A673 (cell line): ENCODE measurements at regions not wholly inside any gene's neighbourhood (a gene's known extent, or its start where the extent isn't known, plus 50 kb on each side); places are given as distances from the start of the nearest gene placed in this dataset.

Experiments
- BruUV-seq: library from RNA; stranded (reverse); fragments of 400-500 nt; replicated peaks from 2 replicates; lab custom pipeline; 2021; lab: Mats Ljungman, UMichigan
- CTCF ChIA-PET: fragments of 300-600 bp; sonication (Branson Sonifier 250); formaldehyde crosslinking; loops from one replicate; lab custom pipeline; 2022; ENCODE audit warnings: antibody characterized with exemption; lab: Charles Lee
- POLR2A ChIA-PET: fragments of 300-600 bp; sonication (Branson Sonifier 250); formaldehyde crosslinking; loops from one replicate; lab custom pipeline; 2022; ENCODE audit warnings: antibody characterized with exemption; ENCODE audit not compliant: low non-redundant PET; lab: Charles Lee
- DNase-seq: peaks from one replicate; pipeline ENCODE4 v3.0.0-alpha.2; 2015; ENCODE audit warnings: low spot score
- H3K27ac ChIP-seq: fragments of 200-600 bp; sonication (generic); 2 replicates; pipeline ENCODE4 v1.5.1; 2016; ENCODE audit warnings: mixed run types, low read depth, mild to moderate bottlenecking, mixed read lengths, antibody characterized with exemption, low read length; ENCODE audit not compliant: poor library complexity, severe bottlenecking
- H3K27me3 ChIP-seq: fragments of 200-600 bp; sonication (generic); replicated peaks from 2 replicates; pipeline ENCODE4 v1.6.1; 2017; ENCODE audit warnings: mixed run types, low read depth, mild to moderate bottlenecking, mixed read lengths, antibody characterized with exemption, low read length; ENCODE audit not compliant: insufficient read depth, poor library complexity
- H3K36me3 ChIP-seq: fragments of 200-600 bp; sonication (generic); 2 replicates; pipeline ENCODE4 v1.6.1; 2016; ENCODE audit warnings: mixed run types, mild to moderate bottlenecking, mixed read lengths, antibody characterized with exemption, low read length; ENCODE audit not compliant: insufficient read depth, poor library complexity, severe bottlenecking
- H3K4me1 ChIP-seq: fragments of 200-600 bp; sonication (generic); 2 replicates; pipeline ENCODE4 v1.6.1; 2017; ENCODE audit warnings: mixed run types, mild to moderate bottlenecking, mixed read lengths, antibody characterized with exemption, low read length; ENCODE audit not compliant: insufficient read depth, poor library complexity, severe bottlenecking
- H3K4me3 ChIP-seq: fragments of 200-600 bp; sonication (generic); 2 replicates; pipeline ENCODE4 v1.5.1; 2016; ENCODE audit warnings: low read depth, mixed run types, mild to moderate bottlenecking, mixed read lengths, low read length; ENCODE audit not compliant: poor library complexity, severe bottlenecking
- H3K9me3 ChIP-seq: fragments of 200-600 bp; sonication (generic); 2 replicates; pipeline ENCODE4 v1.6.1; 2016; ENCODE audit warnings: mixed run types, low read depth, mild to moderate bottlenecking, mixed read lengths, antibody characterized with exemption, low read length; ENCODE audit not compliant: poor library complexity, severe bottlenecking
- EZH2 ChIP-seq: fragments of 200-600 bp; sonication (generic); IDR thresholded peaks from 2 replicates; pipeline ENCODE4 v1.6.1; 2017; ENCODE audit warnings: borderline replicate concordance, low read depth, mild to moderate bottlenecking, mixed read lengths, antibody characterized with exemption, low read length; ENCODE audit not compliant: poor library complexity, severe bottlenecking
- intact Hi-C: fragments of 100-400 bp; cut with micrococcal nuclease; formaldehyde crosslinking; loops from one replicate; pipeline ENCODE4 v1.10.0; 2022; ENCODE audit not compliant: unreplicated experiment
- TF ChIP-seq, protein P1 (sequence below): fragments of 300-800, 200-600 bp; sonication (generic); conservative IDR thresholded peaks from 2 replicates; pipeline ENCODE4 v1.5.1; 2017; ENCODE audit warnings: low read depth, mild to moderate bottlenecking, antibody characterized with exemption, low read length, moderate library complexity, mixed read lengths

GRCh38 chr4:45363931-45364330 is 637.6 kb upstream of the GNPDA2 start:
- no peak for DNase-seq
- no peak overlapping the region for H3K27ac ChIP-seq
- CTCF ChIA-PET = no interaction called here
- H3K4me3 ChIP-seq = no peak overlapping the region
- intact Hi-C loops = no loop called here
- POLR2A ChIA-PET = no interaction called here
- H3K4me1 ChIP-seq = no peaks in the 10 kb centered on the region
- no peaks in the 10 kb centered on the region for H3K9me3 ChIP-seq
- no peaks in the 10 kb centered on the region for H3K36me3 ChIP-seq
- TF ChIP-seq, protein P1, sequence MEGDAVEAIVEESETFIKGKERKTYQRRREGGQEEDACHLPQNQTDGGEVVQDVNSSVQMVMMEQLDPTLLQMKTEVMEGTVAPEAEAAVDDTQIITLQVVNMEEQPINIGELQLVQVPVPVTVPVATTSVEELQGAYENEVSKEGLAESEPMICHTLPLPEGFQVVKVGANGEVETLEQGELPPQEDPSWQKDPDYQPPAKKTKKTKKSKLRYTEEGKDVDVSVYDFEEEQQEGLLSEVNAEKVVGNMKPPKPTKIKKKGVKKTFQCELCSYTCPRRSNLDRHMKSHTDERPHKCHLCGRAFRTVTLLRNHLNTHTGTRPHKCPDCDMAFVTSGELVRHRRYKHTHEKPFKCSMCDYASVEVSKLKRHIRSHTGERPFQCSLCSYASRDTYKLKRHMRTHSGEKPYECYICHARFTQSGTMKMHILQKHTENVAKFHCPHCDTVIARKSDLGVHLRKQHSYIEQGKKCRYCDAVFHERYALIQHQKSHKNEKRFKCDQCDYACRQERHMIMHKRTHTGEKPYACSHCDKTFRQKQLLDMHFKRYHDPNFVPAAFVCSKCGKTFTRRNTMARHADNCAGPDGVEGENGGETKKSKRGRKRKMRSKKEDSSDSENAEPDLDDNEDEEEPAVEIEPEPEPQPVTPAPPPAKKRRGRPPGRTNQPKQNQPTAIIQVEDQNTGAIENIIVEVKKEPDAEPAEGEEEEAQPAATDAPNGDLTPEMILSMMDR = no peak
- TF ChIP-seq EZH2 = no peak
- H3K27me3 ChIP-seq = no peaks in the 10 kb centered on the region
- BruUV-seq = no TSS peak

DNA sequence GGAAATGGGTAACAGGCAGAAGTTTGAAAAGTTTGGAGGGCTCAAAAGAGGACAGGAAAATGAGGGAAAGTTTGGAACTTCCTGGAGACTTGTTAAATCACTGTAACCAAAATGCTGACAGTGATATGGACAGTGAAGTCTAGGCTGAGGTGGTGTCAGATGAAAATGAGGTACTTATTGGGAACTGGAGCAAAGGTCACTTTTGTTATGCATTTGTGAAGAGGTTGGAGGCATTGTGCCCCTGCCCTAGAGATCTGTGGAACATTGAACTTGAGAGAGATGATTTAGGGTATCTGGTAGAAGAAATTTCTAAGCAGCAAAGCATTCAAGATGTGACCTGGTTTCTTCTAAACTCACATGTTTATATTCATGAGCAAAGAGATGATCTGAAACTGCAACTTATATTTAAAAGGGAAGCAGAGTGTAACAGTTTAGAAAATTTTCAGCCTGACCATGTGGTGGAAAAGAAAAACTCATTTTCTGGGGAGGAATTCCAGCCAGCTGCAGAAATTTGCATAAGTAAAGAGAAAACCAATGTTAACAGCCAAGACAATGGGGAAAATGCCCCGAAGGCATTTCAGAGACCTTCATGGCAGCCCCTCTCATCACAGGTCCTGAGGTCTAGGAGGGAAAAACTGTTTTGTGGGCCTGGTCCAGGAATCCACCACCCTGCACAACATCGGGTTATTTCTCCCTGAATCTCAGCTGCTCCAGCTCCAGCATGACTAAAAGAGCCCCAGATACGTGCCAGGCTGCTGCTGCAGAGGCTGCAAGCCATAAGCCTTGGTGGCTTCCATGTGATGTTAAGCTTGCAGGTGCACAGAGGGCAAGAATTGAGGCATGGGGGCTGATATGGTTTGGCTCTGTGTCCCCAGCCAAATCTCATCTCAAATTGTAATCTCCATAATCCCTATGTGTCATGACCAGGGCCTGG is 632.5 kb upstream of the GNPDA2 start:
- Histone ChIP-seq H3K27ac (no peak overlapping the region), H3K4me3 (no peak overlapping the region), H3K27me3 (no peaks in the 10 kb centered on the region), H3K9me3 (no peaks in the 10 kb centered on the region), H3K4me1 (no peaks in the 10 kb centered on the region), H3K36me3 (no peaks in the 10 kb centered on the region)
- intact Hi-C loops = no loop called here
- POLR2A ChIA-PET = no interaction called here
- CTCF ChIA-PET = no interaction called here
- BruUV-seq = no TSS peak
- TF ChIP-seq EZH2 = no peak
- TF ChIP-seq, protein P1 = no peak
- no peak for DNase-seq

DNA sequence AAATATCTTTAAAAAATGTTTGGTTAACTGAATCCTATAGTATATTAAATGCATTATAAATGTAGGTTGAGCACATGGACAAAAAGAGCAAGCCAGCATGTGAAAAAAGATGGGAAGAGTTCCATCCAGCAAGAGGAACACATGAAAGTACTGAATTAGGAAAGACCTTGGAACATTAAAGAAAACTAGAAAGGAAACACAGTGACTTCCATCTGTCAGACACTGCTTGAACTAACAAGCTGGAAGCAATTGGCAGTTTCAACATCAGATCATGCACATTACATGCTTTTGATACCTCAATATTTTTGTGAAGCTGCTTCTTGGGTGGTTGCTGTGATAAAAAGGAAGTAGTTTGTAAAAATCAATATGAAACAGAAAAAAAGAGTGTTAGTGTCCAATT is 626.8 kb upstream of the GNPDA2 start:
- Histone ChIP-seq H3K9me3 (no peaks in the 10 kb centered on the region), H3K36me3 (no peaks in the 10 kb centered on the region), H3K27me3 (no peaks in the 10 kb centered on the region), H3K27ac (no peak overlapping the region), H3K4me3 (no peak overlapping the region), H3K4me1 (no peaks in the 10 kb centered on the region)
- CTCF ChIA-PET = no interaction called here
- intact Hi-C loops = no loop called here
- no peak for DNase-seq
- POLR2A ChIA-PET = no interaction called here
- TF ChIP-seq, protein P1 = no peak
- no peak for TF ChIP-seq EZH2
- BruUV-seq = no TSS peak
